Limb (tissue), 2 donors: ENCODE measurements at regions not wholly inside any gene's neighbourhood (a gene's known extent, or its start where the extent isn't known, plus 50 kb on each side); places are given as distances from the start of the nearest gene placed in this dataset.

Source experiments
- DNase-seq, 2 donors: peaks; one replicate each; pipeline ENCODE4 v3.0.0-alpha.2; 2016; ENCODE audit errors: extremely low spot score in 2 of 2

DNA sequence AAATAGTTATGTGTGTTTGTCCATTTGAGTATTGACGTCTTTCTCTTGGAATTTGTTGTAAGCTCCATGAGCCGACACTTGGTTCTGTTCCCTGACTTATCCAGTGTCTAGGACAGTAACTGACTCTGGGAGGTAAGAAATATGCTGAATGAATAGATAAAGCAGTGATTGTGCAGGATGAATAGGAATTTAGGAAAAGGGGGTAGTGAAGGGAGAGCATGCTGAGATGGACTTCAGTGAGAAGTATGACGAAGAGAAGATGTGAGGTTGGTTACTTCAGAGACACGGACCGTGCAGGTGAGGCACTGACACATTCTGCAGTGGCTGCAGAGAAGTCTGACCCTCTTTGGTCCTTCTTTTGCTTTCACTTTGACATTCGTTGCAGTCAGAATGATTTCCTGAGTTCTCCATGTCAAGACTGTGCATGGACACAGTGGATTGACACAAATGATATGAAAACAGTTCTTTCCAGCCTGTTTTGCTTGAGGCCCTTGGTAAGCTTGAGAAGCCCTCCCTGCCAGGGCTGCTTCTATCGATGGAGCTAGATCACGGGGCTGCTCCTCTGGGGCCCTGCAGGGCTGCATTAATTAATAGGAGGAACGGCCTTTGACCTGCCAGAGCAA, 261.5 kb upstream of the SORCS1 start:
- no peak for DNase-seq

DNA sequence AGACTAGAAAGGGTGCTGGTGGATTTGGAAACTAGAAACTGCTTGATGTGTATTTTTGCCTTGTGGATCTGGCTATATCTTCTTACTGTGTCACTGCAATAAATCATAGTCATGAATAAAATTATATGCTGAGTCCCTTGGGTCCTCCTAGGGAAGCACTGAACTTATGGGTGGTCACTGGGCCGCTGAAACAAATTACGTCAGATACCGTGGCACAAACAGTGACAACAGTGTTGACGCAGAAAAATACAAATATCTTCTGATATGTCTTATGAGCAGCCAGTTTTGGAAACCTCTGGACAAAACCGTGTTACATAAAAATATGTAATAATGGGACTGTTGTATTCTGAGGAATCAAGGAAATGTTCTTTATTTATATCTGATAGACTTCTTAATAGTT, 260.1 kb upstream of the SORCS1 start:
- DNase-seq = no peak

DNA sequence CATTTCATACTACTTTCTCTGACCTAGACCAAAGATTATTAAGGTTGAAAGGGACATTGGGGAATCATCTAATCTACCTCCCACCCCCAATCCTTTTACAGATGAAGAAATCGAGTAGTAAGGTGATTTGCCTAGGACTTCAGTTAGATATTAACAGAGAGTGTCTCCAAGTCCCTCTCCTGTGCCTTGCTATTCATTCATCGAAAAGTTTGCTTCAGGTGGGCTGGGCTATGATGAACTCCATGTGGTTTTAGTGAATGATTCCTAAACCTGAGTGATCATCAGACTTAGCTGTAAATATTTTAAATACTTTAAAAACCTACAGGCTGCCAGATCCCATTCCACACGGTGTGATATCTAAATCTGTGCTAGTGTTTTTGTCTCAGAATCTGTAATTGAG, 259.4 kb upstream of the SORCS1 start:
- DNase-seq = no peak

DNA sequence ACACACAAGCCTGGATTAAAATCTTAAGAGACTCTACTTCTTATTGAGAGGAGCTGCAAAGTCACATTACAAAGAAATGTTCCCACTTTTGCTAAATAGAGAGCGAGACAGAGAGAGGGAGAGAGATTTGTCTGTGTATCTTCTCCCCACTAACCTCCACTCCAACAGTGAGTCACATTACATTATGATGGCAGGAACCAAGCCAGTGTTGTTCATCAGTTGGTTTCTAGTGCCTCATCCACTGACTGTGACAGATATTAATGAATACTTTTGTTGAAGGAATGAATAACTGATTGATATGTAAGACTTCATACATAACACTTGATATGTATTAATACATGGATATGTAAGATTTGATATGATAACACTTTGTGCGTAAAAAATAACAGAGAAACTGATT, 258.2 kb upstream of the SORCS1 start:
- no peak for DNase-seq

DNA sequence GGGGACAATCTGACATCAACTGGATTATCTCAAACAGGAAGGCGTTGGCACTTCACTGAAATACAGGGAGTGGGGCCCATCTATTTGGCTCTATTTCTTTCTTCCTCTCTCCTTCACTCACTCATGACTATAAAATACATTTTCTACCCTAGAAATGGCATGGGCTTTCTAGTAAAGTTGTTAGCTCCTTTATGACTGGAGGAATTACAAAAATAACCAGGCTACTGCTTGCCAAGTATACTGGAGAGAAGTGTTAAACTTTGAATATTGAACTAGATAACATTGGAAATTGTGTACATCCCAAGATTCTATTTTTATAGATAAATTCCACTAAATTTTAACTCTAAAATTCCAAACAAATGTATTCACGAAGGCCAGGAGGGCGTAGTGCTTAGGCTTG, 255.7 kb upstream of the SORCS1 start:
- DNase-seq = no peak

DNA sequence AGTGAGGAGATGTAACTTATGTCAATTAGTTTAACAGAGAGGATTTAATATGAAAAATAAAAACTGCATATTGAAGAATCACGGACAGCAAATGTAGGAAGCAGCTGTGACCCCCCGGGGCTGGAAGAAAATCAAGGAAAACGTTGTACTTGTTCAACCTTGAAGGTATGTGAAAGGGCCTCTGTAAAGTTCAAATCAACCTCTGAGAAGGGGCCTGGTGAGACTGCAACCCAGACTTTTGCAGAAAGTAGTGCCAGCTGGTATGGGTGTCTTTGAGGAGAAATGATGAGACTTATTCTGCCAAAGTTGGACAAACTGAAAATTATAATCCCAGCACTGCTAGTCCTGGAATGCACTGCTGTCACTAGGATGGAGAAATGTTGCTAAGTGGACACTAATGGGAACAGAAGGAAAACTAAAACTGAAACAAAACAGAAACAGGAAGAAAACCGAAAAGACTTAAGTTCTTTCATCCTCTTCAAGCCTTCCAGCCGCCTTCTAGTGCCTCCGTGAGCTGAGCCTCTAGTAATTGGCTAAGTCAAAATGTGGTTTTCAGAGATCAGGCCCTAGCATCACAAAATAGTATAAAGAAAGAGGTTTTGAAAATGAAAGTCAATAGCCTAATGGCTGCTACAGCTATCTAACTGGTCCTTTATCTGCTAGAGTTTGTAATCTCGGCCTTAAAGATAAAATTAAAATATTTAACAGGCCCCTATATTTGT, 253.7 kb upstream of the SORCS1 start:
- no peak for DNase-seq

DNA sequence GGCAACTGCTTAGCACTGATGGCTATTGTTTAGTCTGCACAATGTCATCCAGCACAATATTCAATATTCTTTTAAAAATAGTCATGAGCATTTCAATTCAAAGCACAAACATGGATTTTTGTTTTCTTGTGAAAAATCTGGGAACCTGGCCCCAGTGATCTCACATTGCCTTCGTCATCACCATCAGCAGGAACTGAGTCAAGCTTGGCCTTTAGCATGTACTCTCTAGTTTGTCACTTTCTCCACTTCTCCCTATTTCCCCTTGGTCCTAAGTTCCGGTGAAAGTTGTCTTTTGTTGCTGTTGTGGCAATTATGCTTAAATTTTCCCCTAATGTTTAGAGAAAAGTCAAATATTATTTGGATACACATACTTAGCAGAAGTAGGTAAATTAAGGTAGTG, 252.9 kb upstream of the SORCS1 start:
- no peak for DNase-seq

DNA sequence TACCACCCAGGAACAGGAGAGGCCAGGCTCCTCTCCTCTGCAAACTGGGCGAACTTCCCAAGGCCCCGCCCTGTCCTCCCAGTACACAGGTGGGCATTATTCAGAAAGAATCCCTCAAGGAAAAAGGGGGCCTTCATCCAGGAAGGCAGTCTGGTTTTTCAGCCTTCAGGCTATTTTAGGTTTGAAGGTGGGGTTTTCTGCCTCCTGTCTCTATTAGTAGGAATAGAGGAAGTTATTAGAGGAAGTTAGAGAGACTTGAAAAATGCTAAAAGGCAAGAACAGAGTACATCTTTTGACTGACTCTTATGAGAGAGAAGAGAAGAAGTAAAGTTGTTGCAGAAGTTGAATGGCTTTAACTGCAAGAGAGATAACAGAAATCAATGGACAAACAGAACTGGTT, 250.9 kb upstream of the SORCS1 start:
- DNase-seq = no peak

DNA sequence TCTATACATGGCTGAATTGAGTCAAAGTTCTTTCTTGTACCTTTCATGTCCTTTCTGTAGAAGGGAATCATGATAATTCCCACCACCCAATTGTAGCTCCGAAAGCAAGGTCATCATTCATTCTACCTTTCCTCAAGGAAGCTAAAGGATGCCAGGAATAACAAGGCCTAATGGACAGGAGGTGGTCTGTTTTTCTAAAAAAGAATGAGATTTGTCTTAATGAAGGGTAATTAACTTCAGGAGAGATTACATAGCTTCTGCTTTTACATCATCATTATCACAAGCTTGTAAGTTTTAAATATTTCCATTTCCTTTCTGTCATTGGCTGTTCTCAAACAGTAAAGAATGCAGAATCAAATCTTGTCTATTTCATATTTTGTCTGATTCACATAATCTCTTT, 249.5 kb upstream of the SORCS1 start:
- no peak for DNase-seq

DNA sequence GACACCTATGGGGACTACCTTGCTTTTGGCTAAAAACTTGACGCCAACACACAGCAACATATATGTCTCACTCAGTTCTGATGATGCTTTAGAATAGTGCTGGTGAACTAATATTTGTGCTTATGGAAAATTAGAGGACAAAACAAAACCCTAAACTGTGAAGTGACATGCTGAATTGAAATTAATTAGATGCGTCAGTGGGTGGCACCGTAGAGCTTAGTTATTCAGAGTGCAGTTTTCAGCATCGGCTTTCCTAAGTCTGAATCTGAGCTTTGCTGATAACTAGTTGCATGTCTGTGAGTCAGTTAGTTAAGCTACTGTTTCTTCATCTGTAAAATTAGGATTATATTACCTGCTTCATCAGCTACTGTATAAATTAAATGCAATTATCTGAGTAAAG, 245.0 kb upstream of the SORCS1 start:
- DNase-seq = no peak

DNA sequence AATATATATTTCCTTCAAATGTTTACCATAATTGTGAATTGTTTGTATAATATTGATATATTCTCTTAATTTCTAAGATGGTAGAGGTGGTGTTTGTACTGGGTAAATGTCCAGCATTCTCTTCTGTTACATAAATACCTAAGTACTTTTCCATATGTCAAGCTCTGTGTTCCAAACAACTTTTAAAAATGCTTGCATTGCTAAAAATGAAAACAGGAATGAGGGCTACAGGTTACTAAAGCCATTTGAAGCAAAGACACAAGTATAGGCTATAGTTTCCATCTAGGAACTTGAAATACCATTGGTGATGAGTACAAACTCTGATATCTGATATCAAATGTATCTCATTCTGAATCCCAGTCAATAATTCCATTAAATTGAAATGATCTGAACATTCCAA, 233.6 kb upstream of the SORCS1 start:
- no peak for DNase-seq

DNA sequence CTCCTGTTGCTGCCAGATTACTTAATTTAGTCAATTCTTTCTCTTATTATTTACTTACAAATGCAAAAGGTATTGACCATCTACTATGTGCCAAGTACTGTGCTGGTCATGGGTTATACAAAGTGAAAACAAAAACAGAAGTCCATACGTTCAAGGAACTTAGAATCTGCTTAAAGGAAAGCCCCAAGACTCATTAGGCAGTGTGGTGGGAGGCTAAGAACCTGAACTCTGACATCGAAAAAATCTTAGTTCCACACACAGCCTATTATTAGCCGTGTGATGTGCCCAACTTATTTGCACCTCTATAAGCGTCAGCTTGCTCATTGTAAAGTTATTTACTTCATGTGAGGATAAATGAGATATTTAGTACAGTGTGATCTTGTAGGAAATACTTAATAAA, 227.4 kb upstream of the SORCS1 start:
- DNase-seq = no peak

DNA sequence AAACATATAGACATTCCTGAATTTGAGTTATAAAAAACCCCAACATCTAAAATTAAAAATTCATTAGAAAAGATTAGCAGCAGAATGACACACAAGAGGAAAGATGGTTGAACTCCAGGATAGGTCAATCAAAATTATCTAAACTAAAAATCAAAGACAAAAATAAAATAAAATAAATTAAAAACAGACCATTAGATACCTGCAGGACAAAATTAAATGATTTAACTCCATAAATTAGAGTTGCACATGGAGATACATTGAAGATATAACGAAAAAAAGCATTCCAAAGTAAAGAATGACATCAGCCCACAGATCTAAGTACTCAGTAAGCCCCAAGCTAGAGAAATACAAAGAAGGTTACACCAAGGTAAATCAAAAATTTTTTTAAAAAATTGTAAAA, 226.1 kb upstream of the SORCS1 start:
- DNase-seq = no peak

DNA sequence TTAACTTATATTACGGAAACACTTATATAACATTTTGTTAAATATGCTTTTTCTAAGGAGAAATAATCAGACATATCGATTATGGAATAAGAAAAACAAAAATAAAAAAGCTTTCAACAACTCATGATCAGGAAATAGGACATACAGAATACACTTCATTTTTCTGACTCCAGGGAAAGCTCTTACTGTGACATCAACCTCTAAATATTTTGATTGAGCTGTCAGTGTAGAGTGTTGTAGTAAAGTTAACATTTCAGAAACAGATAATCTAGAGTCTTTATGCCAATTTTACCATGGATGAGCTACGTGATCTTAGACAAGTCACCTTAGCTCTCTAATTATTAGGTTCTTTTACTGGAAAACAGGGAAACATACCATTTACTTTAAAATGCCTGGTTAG, 218.9 kb upstream of the SORCS1 start:
- no peak for DNase-seq

DNA sequence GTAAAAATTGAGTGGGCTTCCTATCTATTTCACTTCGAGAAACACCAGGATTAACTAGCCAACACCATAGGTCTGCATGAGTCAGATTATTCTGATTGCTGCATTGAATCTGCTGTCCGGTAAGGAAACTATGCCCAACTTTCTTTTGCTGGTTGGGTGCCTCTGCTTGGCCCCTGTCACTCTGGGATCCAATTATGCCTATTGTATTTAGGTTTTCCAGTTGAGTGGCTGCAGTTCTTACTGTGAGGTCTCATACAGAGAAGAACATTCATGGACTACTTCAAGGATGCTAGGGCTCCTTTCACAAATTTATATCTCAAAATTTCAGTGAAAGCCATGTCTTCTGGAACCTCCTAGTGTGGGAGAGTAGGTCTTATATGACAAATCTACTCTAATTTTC, 215.1 kb upstream of the SORCS1 start:
- no peak for DNase-seq

DNA sequence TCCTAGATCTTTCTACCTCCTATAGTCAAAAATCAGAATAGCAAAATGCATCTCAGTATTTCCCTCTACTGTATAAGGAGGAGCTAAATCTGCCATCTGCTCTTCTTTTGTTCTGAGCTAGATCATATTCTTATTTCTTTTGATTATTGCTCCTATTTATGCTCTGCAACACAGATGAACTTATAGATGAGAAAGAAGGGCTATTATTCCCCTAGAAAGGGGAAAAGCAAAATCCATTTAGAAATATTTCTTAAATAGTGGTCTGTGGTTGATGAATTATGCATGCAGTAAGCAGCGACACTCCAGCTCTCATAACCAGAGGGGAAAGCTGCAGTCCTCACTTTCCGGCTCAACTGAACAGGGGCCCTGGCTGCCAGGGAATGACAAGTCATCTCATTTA, 207.3 kb upstream of the SORCS1 start:
- DNase-seq = no peak

DNA sequence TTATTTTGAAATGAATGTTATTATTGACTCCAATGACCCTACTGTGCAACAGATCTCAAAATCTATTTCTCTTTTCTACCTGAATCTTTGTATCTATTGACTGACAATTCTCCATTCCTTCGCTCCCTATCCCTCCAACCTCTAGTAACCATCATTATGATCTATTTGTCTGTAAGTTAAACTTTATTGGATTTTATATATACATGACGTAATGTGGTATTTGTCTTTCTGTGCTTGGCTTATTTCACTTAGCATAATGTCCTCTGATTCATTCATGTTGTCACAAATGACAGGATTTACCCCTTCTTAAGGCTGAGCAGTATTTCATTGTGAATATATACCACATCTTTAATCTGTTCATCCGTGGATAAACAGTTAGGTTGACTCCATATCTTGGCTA, 200.4 kb upstream of the SORCS1 start:
- no peak for DNase-seq

DNA sequence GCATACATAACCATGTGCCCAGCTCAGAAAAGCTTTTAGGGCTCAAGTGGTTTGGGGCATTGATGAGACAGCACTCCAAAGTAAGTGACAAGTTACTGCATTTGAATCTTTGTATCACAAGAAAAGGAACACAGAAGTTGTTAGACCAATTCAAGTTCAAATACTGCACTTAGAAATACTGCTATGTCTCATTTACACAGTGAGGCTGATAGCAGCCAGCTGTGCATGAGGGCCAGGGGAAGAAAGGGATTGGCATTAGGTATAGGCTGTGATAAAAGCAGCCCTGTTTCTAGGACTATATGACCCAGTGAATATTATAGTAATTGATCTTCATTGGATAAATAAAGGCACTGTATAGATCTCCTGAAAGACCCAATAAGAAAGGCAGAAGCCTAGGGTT, 197.8 kb upstream of the SORCS1 start:
- DNase-seq = no peak

DNA sequence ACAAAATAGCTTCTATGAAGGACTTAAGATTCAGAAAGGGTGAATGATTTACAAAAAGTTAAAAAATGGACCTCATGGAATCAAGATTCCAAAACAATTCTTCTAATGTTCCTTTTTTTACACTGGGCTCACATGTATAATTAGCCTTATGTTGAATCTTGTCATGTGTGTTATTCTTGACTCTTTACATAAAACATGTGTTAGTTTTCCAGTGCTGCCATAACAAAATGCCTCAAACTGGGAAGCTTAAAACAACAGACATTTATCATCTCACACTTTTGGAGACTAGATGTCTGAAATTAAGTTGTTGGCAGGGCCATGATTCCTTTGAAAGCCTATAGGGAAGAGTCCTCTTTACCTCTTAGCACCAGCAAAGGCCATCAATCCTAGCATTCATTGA, 192.5 kb upstream of the SORCS1 start:
- DNase-seq = no peak

DNA sequence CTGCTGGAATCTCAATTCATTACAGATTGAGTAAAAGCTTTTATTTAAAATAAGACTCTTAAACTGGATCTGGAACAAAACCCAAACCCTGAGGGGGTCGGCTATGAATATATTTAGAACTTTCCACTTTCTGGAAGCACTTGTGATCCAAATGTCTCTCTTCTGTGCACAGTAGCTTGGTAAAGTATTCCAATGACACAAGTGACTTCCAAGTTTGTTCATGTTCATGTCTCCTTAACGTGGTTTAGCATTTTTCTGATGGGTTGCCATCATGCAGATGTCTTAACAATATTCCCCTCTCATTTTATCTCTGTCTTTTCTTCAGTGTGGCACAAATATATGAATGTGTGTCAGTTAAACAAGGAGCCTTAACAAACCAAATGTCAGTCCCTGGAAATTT, 191.9 kb upstream of the SORCS1 start:
- no peak for DNase-seq

DNA sequence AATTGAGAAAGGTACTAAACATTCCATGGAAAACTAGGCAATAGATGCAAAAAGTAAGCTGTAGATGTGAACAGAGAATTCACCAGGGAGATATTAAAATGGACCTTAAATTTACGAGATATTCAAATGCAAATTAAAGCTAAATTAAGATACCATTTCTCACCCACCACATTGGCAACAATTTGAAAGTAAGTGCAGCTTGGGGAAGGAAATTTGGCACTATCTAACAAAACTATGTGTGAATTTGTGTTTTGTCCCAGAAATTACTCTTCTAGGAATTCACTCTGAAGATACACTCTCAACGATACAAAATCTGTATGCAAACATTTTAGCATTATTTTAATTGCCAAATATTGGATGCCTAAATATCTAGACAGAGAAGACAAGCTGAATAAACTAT, 178.2 kb upstream of the SORCS1 start:
- DNase-seq = no peak

DNA sequence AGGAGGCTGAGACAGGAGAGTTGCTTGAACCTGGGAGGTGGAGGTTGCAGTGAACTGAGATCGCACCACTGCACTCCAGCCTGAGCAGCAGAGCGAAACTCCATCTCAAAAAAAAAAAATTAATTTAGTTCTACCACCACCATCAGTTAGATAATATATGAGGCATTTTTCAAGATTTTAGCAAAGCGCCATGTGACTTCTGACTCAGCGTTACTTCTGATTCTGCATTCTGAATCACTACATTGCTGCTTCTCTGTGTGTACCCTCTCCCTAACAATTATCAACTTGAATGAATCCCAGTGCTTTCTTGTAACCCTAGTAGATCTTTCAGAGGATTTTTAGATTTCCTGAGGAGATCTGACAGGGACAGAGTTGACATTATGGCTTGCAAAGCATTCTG, 176.8 kb upstream of the SORCS1 start:
- DNase-seq = no peak

DNA sequence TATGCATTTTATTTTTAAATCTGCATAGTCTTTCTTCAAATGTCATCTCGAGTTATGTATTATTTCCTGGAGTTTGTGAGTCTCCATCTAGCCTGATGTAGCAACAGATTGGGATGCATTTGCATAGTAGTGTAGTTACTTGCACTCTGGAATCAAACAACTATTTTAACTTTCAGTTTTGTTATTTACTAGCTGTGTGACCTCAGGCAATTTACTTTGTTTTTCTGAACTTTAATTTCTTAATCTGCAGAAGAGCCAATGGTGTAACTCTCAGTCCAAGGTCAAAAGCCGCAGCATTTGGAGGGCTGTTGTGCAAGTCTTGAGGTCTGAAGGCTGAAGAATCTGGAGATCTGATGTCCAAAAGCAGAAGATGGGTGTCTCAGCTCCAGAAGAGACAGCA, 175.8 kb upstream of the SORCS1 start:
- DNase-seq = no peak

DNA sequence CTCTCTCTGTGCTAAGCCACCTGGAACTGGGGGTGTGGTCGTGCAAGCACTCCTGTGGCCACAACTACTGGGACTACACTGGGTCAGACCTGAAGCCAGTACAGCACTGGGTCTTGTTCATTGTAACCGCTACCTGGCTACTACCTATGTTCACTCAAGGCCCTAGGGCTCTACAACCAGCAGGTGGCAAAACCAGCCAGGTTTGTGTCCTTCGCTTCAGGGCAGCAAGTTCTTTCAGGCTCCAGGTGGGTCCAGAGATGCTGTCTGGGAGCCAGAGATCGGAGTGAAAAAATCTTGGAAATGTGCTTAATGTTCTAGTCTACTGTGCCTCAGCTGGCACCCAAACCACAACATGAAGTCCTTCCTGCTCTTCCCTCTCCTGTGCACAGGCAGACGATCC, 171.6 kb upstream of the SORCS1 start:
- no peak for DNase-seq
